Loucy (cell line): ENCODE measurements at regions not wholly inside any gene's neighbourhood (a gene's known extent, or its start where the extent isn't known, plus 50 kb on each side); places are given as distances from the start of the nearest gene placed in this dataset.

Experiments
- H2AFZ ChIP-seq: fragments of 200-600 bp; sonication (generic); 2 replicates; pipeline ENCODE4 v1.6.0; 2016; ENCODE audit warnings: antibody characterized with exemption, mild to moderate bottlenecking, low read length, moderate library complexity
- H3F3A ChIP-seq: fragments of 200-600 bp; 2 replicates; pipeline ENCODE4 v1.6.0; 2016; ENCODE audit warnings: antibody characterized with exemption, low read depth, mild to moderate bottlenecking
- H3K27me3 ChIP-seq: fragments of 200-600 bp; sonication (generic); 2 replicates; pipeline ENCODE4 v1.6.1; 2014; ENCODE audit warnings: low read length, mild to moderate bottlenecking; ENCODE audit not compliant: insufficient read depth, poor library complexity, severe bottlenecking
- H3K36me3 ChIP-seq: fragments of 200-600 bp; sonication (generic); 2 replicates; pipeline ENCODE4 v1.6.1; 2016; ENCODE audit warnings: low read length; ENCODE audit not compliant: insufficient read depth
- H3K4me1 ChIP-seq: fragments of 200-600 bp; sonication (generic); 2 replicates; pipeline ENCODE4 v1.5.1; 2014; ENCODE audit warnings: low read length, mild to moderate bottlenecking; ENCODE audit not compliant: insufficient read depth, poor library complexity, severe bottlenecking
- H3K4me2 ChIP-seq: fragments of 200-600 bp; sonication (generic); 2 replicates; pipeline ENCODE4 v1.6.0; 2014; ENCODE audit warnings: antibody characterized with exemption, low read length, low read depth, mild to moderate bottlenecking; ENCODE audit not compliant: poor library complexity, severe bottlenecking
- H3K4me3 ChIP-seq: fragments of 200-600 bp; sonication (generic); 2 replicates; pipeline ENCODE4 v1.5.1; 2014; ENCODE audit warnings: low read length, mild to moderate bottlenecking, mixed read lengths; ENCODE audit not compliant: poor library complexity, severe bottlenecking
- H3K79me2 ChIP-seq: fragments of 200-600 bp; sonication (generic); 2 replicates; pipeline ENCODE4 v1.6.1; 2014; ENCODE audit warnings: low read length; ENCODE audit not compliant: insufficient read depth
- H3K9ac ChIP-seq: fragments of 200-600 bp; sonication (generic); 2 replicates; pipeline ENCODE4 v1.6.0; 2014; ENCODE audit warnings: mild to moderate bottlenecking, low read depth, low read length, moderate library complexity; ENCODE audit not compliant: poor library complexity, severe bottlenecking
- H3K9me2 ChIP-seq: fragments of 200-600 bp; sonication (generic); replicated peaks from 2 replicates; pipeline ENCODE4 v1.6.1; 2016; ENCODE audit warnings: low read depth, low read length, mixed read lengths
- H3K9me3 ChIP-seq: fragments of 200-600 bp; sonication (generic); 2 replicates; pipeline ENCODE4 v1.6.1; 2014; ENCODE audit warnings: mild to moderate bottlenecking, antibody characterized with exemption, low read length, low read depth; ENCODE audit not compliant: insufficient read depth
- H4K20me1 ChIP-seq: fragments of 200-600 bp; sonication (generic); 2 replicates; pipeline ENCODE4 v1.6.0; 2014; ENCODE audit warnings: antibody characterized with exemption, low read length, mild to moderate bottlenecking; ENCODE audit not compliant: insufficient read depth, poor library complexity, severe bottlenecking
- CTCF ChIP-seq: fragments of 200-600 bp; sonication (generic); conservative IDR thresholded peaks from 2 replicates; pipeline ENCODE4 v1.5.1; 2014; ENCODE audit warnings: mild to moderate bottlenecking, antibody characterized with exemption, low read length
- EZH2phosphoT487 ChIP-seq: fragments of 200-600 bp; IDR thresholded peaks from 2 replicates; pipeline ENCODE4 v1.6.1; 2018; ENCODE audit warnings: antibody characterized with exemption, mild to moderate bottlenecking, moderate library complexity, borderline replicate concordance

DNA sequence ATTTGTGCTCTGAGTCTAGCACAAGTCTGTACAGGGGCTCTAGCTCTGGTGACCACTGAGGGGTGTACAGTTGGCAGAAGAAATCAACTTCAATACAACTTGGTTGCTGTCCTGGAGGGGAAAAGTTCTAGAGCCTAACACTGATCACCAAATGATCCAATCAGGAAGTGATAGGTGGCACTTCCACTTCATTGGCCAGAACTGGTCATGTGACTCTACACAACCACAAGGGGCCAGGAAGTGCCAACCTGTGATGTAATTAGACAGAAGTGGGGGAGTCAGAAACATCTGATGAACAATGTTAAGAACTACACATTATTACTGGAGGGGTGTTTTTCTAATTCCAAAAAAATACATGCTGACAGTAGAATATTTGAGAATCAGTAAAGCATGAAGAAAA is 401.6 kb downstream of the VRK1 start:
- Histone ChIP-seq H3K9me3 (no peaks in the 10 kb centered on the region), H3K4me3 (no peak overlapping the region), H3K27me3 (no peaks in the 10 kb centered on the region), H3K9ac (no peak overlapping the region), H3K36me3 (no peaks in the 10 kb centered on the region), H3K79me2 (no peaks in the 10 kb centered on the region), H3K4me1 (no peaks in the 10 kb centered on the region), H3K4me2 (no peak overlapping the region), H4K20me1 (no peaks in the 10 kb centered on the region), H3K9me2 (no peaks in the 10 kb centered on the region), H3F3A (no peaks in the 10 kb centered on the region), H2AFZ (no peak overlapping the region)
- no peak for TF ChIP-seq EZH2phosphoT487

GRCh38 chr14:97200245-97200644 is 403.1 kb downstream of the VRK1 start:
- Histone ChIP-seq H3F3A (no peaks in the 10 kb centered on the region), H3K27me3 (no peaks in the 10 kb centered on the region), H3K36me3 (no peaks in the 10 kb centered on the region), H4K20me1 (no peaks in the 10 kb centered on the region), H2AFZ (no peak overlapping the region), H3K4me1 (no peaks in the 10 kb centered on the region), H3K79me2 (no peaks in the 10 kb centered on the region), H3K4me3 (no peak overlapping the region), H3K9me2 (no peaks in the 10 kb centered on the region), H3K9ac (no peak overlapping the region), H3K9me3 (no peaks in the 10 kb centered on the region), H3K4me2 (no peak overlapping the region)
- TF ChIP-seq CTCF, result no peak
- TF ChIP-seq EZH2phosphoT487, result no peak

GRCh38 chr14:97206916-97207315 is 409.7 kb downstream of the VRK1 start:
- no peak for TF ChIP-seq EZH2phosphoT487
- no peak for TF ChIP-seq CTCF
- no peak overlapping the region for H3K4me3 ChIP-seq
- H3K9me3 ChIP-seq, result no peaks in the 10 kb centered on the region
- H2AFZ ChIP-seq, result no peak overlapping the region
- no peak overlapping the region for H3K9ac ChIP-seq
- no peaks in the 10 kb centered on the region for H3K4me1 ChIP-seq
- H3F3A ChIP-seq, result no peaks in the 10 kb centered on the region
- no peaks in the 10 kb centered on the region for H4K20me1 ChIP-seq
- no peaks in the 10 kb centered on the region for H3K79me2 ChIP-seq
- no peak overlapping the region for H3K4me2 ChIP-seq
- H3K27me3 ChIP-seq, result no peaks in the 10 kb centered on the region
- no peaks in the 10 kb centered on the region for H3K36me3 ChIP-seq
- no peaks in the 10 kb centered on the region for H3K9me2 ChIP-seq

DNA sequence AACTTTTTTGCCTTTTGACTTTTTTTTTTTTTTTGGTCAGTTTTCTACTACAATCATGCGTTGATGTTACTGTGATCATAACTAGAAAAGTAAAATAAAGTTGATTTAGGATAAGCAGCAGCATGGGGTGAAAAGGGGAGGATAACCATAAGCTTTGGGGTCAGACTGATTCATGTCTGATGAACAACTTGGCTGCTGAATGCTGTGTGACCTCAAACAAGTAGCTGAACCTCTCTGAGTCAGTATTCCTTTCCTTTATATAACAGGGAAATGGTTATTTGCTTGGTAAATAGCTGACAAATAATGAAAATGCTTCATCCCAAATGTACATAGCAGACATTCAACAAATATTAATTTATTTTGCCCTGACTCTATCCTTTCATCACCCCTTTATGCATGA is 413.0 kb downstream of the VRK1 start:
- TF ChIP-seq EZH2phosphoT487 (no peak), CTCF (no peak)
- no peaks in the 10 kb centered on the region for H3K9me2 ChIP-seq
- H3K27me3 ChIP-seq, result no peaks in the 10 kb centered on the region
- no peak overlapping the region for H2AFZ ChIP-seq
- H4K20me1 ChIP-seq, result no peaks in the 10 kb centered on the region
- H3K9ac ChIP-seq, result no peak overlapping the region
- no peaks in the 10 kb centered on the region for H3K4me1 ChIP-seq
- H3K79me2 ChIP-seq, result no peaks in the 10 kb centered on the region
- no peak overlapping the region for H3K4me2 ChIP-seq
- no peaks in the 10 kb centered on the region for H3K9me3 ChIP-seq
- no peaks in the 10 kb centered on the region for H3K36me3 ChIP-seq
- no peak overlapping the region for H3K4me3 ChIP-seq
- no peaks in the 10 kb centered on the region for H3F3A ChIP-seq
